ENCODE measurements at regions not wholly inside any gene's neighbourhood (a gene's known extent, or its start where the extent isn't known, plus 50 kb on each side); places are given as distances from the start of the nearest gene placed in this dataset.

DNA sequence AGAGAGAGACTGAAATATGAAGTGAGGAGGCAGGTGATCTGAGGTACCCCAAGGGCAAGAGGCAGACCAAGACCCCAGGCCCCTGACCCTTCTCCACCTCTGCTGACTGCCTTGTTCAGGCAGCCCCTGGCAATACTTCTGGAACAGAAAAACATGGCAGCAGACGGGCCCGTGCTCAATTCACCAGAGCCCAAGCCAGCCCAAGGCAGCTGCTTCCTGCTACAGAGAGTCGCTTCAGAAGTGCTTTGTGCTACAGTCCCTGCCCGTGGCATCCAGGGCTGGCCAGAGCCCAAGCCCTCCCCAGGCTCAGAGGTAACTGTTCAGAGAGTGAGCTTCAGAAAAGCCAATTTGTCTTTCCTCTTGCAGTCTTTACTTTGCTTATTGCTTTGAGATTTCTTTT lies 151.4 kb upstream of the FSTL4 start:
- no peak for DNase-seq (ENCODE audit: low read depth)

GRCh38 chr5:133761632-133762031 lies 149.3 kb upstream of the FSTL4 start:
- DNase-seq (ENCODE audit: low read depth), result no peak

- DNase-seq (ENCODE audit: low read depth), result no peak
Observed at GRCh38 chr5:133760532-133760931, 148.2 kb upstream of the FSTL4 start.

GRCh38 chr5:133758641-133759040 lies 146.3 kb upstream of the FSTL4 start:
- no peak for DNase-seq (ENCODE audit: low read depth)

DNA sequence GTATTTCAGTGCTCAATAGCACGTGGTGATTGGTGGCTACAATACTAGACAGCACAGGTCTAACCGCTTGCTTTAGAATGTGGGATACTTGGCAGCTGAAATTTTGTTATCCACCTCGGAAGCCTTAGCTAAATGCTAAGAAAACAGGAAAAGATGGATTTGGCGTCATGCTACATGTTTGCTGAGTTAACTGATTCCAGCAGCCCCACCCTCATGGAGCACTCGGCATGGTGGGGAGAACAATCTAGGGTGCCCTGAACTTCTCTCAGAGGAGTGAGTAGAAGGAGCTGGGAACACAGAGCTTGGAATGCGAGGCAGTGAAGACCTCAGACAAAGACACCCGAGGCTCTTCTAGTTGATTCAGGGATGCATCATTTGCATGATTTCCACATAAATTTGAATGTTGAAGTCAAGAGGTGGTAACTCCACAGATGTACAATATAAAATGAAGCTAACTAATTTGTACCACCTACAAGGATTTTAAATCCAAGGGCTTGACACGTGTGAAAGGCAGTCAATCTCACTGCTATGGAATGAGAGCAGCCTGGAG lies 145.1 kb upstream of the FSTL4 start:
- no peak for DNase-seq (ENCODE audit: low read depth)

GRCh38 chr5:133756756-133757155 lies 144.4 kb upstream of the FSTL4 start:
- DNase-seq (ENCODE audit: low read depth), result no peak

DNA sequence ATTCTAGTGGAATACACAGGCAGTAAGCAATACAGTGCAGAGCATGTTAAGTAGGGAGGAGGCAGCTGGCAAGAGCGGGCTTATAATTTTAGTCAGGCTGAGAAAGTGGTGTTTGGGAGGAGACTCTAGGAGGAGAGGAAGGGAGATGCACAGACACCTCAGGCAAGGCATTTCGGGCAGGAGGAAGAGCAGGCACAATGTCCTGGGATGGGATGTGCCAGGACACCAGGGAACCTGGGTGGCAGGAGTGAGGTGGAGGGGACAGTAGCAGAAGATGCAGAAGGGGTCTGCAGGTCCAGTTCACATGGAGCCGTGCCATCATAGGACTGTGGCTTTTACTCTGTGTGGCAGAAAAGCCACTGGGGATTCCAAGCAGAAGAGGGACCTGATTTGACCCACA lies 143.7 kb upstream of the FSTL4 start:
- DNase-seq (ENCODE audit: low read depth), result no peak

GRCh38 chr5:133754575-133755169 lies 142.3 kb upstream of the FSTL4 start:
- DNase-seq (ENCODE audit: low read depth), result peak; percentile 3

DNA sequence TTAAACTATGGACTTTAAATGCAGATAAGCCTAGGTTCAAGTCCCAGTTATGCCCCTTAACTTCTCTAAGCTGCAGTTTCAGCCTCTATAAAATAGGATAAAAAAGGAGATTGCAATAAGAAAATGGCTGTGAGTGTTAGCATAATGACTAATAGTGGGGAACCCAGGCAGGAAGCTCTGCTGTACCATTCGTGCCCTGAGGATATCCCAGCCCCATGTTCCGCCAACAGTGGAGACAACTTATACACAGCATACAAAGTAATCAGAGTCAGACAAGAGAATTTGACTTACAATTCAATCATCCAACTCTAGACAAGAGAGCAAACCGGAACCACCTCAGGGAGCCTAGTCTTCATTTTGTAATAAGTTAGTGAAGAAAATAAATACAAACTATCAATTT lies 141.5 kb upstream of the FSTL4 start:
- DNase-seq (ENCODE audit: low read depth), result no peak

DNA sequence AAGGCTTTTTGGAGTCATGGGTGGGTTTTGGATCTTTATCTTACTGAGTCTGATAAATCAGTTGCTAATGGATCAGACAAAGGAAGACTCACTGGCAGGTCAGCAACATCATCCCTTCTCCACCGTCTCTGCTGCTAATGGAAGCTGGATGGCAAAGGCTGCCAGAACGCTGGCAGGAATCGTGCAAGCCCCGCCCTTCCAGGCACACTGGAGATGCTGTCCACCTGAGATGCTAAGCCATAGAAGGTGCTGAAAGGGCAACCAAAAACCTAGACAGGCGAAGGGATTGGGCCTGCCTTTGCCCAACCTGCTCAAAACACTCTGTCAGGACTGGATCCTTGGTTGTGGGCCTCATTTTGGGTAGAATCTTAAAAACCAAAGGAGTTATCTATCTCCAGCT lies 139.5 kb upstream of the FSTL4 start:
- no peak for DNase-seq (ENCODE audit: low read depth)

DNA sequence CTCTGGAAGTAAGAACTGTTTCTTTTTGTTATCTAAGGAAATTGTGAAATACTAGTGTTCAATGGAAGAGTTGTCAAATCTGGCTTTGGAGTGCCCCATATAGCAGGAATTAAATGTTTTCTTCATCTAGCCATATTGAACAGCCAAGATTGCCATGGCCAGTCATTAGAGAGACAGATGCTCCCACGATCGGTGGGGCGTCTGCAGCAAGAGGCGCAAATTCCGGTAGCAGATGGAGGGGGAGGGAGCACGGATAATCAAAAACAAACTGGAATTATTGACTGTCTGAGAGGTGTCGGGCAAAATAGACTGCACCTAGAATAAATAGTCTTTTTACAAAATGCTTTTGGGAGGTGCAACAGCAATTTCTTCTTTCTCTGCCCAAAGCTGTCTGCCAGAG lies 139.1 kb upstream of the FSTL4 start:
- DNase-seq (ENCODE audit: low read depth), result no peak

DNA sequence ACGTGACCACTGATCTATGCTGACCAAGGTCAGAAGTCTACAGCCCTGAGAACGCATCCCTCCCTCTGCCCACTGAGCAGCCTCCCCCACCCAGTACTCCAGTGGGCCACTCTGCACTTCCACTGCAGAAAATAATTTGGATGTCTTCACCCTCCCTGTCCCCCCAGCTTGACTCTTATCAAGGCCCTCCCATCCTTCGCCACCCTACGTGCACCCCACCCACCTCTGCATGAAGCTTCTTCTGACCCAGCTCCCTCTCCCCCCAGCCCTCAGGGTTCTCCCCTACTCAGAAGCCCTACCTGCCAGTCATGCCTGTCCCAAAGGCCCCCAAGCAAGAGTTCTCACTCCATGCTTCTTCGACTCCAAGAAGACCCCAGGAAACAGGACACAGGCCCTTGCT lies 138.5 kb upstream of the FSTL4 start:
- no peak for DNase-seq (ENCODE audit: low read depth)

GRCh38 chr5:133750356-133750755 lies 138.0 kb upstream of the FSTL4 start:
- no peak for DNase-seq (ENCODE audit: low read depth)

- DNase-seq (ENCODE audit: low read depth), result no peak
Observed at GRCh38 chr5:133749331-133749985, 137.1 kb upstream of the FSTL4 start.

GRCh38 chr5:133746834-133747233 lies 134.5 kb upstream of the FSTL4 start:
- no peak for DNase-seq (ENCODE audit: low read depth)

- no peak for DNase-seq (ENCODE audit: low read depth)
Observed at GRCh38 chr5:133744960-133745308, 132.6 kb upstream of the FSTL4 start.

- no peak for DNase-seq (ENCODE audit: low read depth)
Observed at GRCh38 chr5:133744051-133744959, 132.0 kb upstream of the FSTL4 start.

DNA sequence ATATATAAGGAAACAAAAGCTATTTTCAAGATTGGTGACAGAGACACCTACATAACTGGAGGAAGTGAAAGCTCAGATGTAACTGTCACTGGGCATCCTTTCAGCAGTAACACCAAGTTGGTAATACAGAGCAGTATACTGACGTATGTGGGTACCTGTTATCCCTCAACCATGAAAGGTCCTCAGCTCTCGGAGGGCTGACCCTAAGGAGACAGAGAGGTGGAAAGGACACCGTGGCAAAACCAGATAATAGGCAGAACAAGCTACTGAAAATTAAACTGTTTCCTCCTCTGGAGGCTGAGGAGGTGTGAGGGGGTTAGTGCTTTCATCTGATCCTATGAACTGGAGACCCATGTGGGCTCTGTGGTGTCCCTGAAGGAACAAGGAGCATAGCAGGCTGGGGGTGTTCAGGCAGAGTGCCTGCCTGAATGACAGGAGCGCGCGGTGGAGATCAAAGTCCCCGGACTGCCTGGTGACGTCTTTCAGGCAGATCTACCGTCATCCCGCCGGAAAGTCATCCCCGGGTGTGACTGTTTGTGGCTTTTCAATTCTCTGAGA lies 130.2 kb upstream of the FSTL4 start:
- no peak for DNase-seq (ENCODE audit: low read depth)

DNA sequence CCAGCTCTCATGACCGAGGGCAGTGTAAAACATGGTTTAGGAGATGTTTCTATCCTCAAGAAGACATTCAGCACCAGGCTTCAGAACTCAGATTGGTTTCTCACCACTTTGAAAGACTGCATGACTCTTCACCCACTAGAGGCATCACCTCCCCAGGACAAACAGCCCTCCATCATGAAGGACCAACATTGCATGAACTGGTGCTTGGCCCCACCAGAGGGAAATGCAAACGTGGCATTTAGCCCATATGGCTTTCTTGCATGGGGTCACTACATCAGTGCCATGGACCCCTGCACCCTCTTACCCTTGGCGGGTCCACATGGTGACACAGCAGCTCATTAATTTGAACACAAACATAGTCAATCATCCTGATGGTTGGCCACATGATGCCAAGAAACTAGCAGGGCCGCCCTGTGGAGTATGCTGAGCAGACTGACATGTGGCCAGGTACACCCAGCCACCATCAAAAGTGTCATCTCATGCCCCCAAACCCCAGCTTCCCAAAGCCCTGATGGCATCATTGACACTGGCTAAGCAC lies 129.5 kb upstream of the FSTL4 start:
- DNase-seq (ENCODE audit: low read depth), result no peak

DNA sequence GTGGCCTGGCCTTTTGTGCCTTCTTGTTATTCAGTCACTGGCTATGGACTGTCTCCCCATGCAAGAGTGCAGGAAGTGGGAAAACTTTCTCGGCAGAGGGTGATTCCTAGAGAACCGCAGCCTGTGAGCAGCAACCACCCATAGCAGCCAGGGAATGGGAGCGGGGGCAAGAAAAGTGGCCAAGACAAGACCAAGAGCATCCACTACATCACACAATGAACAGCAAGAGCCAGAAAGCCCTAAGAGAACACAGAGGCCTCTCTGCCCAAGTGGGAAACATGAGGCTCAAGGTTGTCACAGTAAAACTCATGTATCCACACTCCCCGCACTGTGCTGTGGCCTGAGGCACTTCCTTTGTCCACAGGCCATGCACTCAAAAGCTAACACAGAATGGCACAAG lies 129.1 kb upstream of the FSTL4 start:
- DNase-seq (ENCODE audit: low read depth), result no peak

- DNase-seq (ENCODE audit: low read depth), result no peak
Observed at GRCh38 chr5:133739181-133739780, 126.9 kb upstream of the FSTL4 start.

- DNase-seq (ENCODE audit: low read depth), result no peak
Observed at GRCh38 chr5:133738271-133738670, 125.9 kb upstream of the FSTL4 start.

Data from GM04504 (cell line).